ENCODE measurements at regions not wholly inside any gene's neighbourhood (a gene's known extent, or its start where the extent isn't known, plus 50 kb on each side); places are given as distances from the start of the nearest gene placed in this dataset.

DNA sequence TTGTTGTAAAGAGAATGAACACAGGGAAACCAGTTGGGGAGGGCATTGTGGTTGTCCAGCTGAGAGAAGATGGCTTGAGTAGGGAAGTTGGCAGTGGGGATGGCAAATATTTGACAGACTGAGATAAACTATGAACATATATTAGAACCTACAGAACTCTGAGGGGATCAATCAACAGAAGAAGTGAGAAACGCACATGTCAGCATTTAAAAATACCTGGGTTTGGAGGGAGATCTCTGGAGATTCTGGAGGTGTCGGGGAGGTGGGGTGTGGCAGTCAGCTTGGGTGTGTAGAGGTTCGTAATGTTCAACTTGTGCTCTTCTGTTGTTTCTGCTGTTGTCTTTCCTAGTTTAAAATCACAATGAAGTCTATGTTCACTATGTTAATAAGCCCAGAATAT, 517.8 kb downstream of the AACS start:
- no peak overlapping the region for H3K4me3 ChIP-seq (ENCODE audit: low read depth, low read length)
- CTCF ChIA-PET = no interaction called here
- POLR2A ChIA-PET = no interaction called here
- DNase-seq (ENCODE audit: low read depth, low spot score) = no peak
- TF ChIP-seq, protein P1, sequence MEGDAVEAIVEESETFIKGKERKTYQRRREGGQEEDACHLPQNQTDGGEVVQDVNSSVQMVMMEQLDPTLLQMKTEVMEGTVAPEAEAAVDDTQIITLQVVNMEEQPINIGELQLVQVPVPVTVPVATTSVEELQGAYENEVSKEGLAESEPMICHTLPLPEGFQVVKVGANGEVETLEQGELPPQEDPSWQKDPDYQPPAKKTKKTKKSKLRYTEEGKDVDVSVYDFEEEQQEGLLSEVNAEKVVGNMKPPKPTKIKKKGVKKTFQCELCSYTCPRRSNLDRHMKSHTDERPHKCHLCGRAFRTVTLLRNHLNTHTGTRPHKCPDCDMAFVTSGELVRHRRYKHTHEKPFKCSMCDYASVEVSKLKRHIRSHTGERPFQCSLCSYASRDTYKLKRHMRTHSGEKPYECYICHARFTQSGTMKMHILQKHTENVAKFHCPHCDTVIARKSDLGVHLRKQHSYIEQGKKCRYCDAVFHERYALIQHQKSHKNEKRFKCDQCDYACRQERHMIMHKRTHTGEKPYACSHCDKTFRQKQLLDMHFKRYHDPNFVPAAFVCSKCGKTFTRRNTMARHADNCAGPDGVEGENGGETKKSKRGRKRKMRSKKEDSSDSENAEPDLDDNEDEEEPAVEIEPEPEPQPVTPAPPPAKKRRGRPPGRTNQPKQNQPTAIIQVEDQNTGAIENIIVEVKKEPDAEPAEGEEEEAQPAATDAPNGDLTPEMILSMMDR (IDR thresholded peaks at IDR 0.05; ENCODE audit: insufficient read depth, low read length, missing control alignments) = no peak

DNA sequence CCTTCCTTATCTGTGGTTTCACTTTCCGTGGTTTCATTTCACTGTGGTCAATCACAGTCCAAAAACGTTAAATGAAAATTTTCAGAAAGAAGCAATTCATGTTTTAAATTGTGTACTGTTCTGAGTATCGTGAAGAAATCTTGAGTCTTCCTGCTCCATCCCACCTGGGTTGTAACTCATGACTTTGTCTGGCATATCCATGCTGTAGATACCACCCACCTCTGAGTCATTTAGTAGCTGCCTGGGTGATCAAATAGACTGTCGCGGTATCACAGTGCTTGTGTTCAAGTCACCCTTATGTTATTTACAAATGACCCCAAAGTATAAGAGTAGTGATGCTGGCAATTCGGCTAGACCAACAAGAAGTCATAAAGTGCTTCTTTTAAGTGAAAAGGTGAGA, 521.2 kb downstream of the AACS start:
- TF ChIP-seq, protein P1 (IDR thresholded peaks at IDR 0.05; ENCODE audit: insufficient read depth, low read length, missing control alignments) = no peak
- no peak for DNase-seq (ENCODE audit: low read depth, low spot score)
- CTCF ChIA-PET = no interaction called here
- POLR2A ChIA-PET = no interaction called here
- H3K4me3 ChIP-seq (ENCODE audit: low read depth, low read length) = no peak overlapping the region

DNA sequence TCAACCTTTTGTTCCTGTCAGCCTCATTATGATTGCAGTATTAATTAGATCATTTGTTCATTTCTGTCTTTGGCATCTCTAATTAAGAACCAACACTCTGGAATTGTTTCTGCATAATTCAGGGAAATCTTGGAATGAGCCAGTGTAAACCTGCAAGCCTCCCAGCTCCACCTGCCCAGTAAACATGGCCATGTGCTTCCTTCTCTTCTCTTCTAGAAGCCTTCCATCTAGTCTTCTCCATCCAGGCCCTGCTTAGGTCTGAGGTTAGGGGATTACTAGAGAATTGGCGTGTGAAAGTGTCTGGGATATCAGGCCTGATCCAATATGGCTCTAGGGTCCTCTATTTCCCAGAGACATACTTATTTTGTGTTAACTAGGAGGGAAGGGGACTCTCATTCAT, 528.0 kb downstream of the AACS start:
- CTCF ChIA-PET = no interaction called here
- no peak overlapping the region for H3K4me3 ChIP-seq (ENCODE audit: low read depth, low read length)
- POLR2A ChIA-PET = no interaction called here
- TF ChIP-seq, protein P1 (IDR thresholded peaks at IDR 0.05; ENCODE audit: insufficient read depth, low read length, missing control alignments) = no peak
- DNase-seq (ENCODE audit: low read depth, low spot score) = no peak

DNA sequence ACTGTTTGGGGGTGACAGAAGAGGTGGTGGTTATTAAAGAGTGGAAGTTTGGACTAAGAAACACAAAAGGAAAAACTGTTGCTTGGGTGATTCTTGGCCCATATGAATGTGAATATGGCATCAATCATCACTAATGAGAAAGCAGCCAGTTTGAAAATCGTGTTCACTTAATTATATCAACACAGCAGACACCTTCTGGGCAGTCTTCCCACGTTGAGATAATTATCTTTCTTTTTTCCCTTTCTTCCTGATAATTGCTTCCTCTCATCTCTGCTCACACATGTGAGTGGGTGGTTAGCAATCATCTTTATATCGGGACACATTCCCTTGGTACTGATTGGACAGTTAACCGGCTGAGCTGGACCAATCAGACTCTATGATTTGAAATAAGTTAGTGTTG, 539.7 kb downstream of the AACS start:
- TF ChIP-seq, protein P1 (IDR thresholded peaks at IDR 0.05; ENCODE audit: insufficient read depth, low read length, missing control alignments) = no peak
- H3K4me3 ChIP-seq (ENCODE audit: low read depth, low read length) = no peak overlapping the region
- POLR2A ChIA-PET = no interaction called here
- no peak for DNase-seq (ENCODE audit: low read depth, low spot score)
- CTCF ChIA-PET = no interaction called here

DNA sequence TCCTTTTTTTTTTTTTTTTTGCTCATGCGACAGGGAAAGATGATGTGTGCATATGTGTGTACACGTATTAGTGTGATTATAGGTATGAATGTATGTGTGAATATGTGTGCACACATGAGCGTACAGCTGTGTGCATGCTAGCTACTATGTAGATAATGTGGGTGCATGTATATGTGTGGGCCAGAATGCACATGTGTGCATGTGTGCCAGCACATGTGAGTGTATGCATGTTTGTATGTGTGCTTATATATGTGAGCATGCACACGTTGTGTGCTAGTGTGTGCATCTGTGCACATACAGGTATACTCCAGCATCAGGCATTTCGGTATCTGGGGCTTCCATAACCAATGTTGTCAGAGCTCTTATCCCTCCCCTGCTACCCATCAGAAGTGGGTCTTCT, 541.1 kb downstream of the AACS start:
- H3K4me3 ChIP-seq (ENCODE audit: low read depth, low read length) = no peak overlapping the region
- CTCF ChIA-PET = no interaction called here
- DNase-seq (ENCODE audit: low read depth, low spot score) = no peak
- TF ChIP-seq, protein P1 (IDR thresholded peaks at IDR 0.05; ENCODE audit: insufficient read depth, low read length, missing control alignments) = no peak
- POLR2A ChIA-PET = no interaction called here

DNA sequence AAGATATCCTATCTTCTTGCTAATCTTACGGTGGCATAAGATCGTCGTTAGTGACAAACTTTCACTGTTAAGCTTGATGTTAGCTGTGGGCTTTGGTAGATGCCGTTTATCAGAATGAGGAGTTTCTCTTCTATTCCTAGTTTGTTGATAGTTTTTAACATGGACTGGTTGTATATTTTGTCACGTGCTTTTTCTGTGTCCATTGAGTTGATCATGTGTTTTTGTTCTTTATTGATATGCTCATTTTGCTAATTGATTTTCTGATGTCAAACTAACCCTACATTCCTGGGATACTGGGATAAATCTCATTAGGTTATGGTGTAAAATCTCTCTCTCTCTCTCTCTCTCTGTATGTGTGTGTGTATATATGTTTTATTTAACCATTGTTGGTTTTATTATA, 545.1 kb downstream of the AACS start:
- TF ChIP-seq, protein P1 (IDR thresholded peaks at IDR 0.05; ENCODE audit: insufficient read depth, low read length, missing control alignments) = no peak
- DNase-seq (ENCODE audit: low read depth, low spot score) = no peak
- ChIA-PET POLR2A (no interaction called here), CTCF (no interaction called here)
- no peak overlapping the region for H3K4me3 ChIP-seq (ENCODE audit: low read depth, low read length)
